HCT116 (cell line): ENCODE measurements at regions not wholly inside any gene's neighbourhood (a gene's known extent, or its start where the extent isn't known, plus 50 kb on each side); places are given as distances from the start of the nearest gene placed in this dataset.

ENCODE experiments used
- ATAC-seq: fragments of 200-7000 bp; cut with Tn5 transposase; 2 replicates; pipeline ENCODE4 v1.9.1; 2020; ENCODE audit warnings: mild to moderate bottlenecking, moderate library complexity
- BruUV-seq: library from RNA; stranded (reverse); fragments of 400-500 nt; replicated peaks from 2 replicates; lab custom pipeline; 2021; lab: Mats Ljungman, UMichigan
- CTCF ChIA-PET: fragments of 300-600 bp; sonication (Branson Sonifier 250); formaldehyde crosslinking; loops from one replicate; lab custom pipeline; 2021; ENCODE audit warnings: antibody characterized with exemption; lab: Charles Lee
- POLR2A ChIA-PET: fragments of 300-600, 350-600 bp; sonication (Branson Sonifier 250); formaldehyde crosslinking; loops from one replicate; lab custom pipeline; 2021; ENCODE audit warnings: antibody characterized with exemption; lab: Charles Lee
- RAD21 ChIA-PET, 2 experiments: fragments of 300-600 bp; sonication (Branson Sonifier 250); formaldehyde crosslinking; loops; one replicate each; lab custom pipeline; 2023; ENCODE audit warnings: low total read pairs in 2 of 2; ENCODE audit not compliant: uncharacterized antibody in 2 of 2, unreplicated experiment in 2 of 2, low non-redundant PET in 1 of 2; lab: Charles Lee
- DNase-seq: peaks from one replicate; pipeline ENCODE4 v3.0.0-alpha.2; 2010; ENCODE audit warnings: low read depth, low spot score
- H2AFZ ChIP-seq: fragments of 200-600 bp; shearing (Covaris generic), sonication (generic); 2 replicates; pipeline ENCODE4 v1.6.1; 2017; ENCODE audit warnings: low read depth, mixed run types, mixed read lengths, antibody characterized with exemption, low read length; ENCODE audit not compliant: poor library complexity, severe bottlenecking
- H3K27ac ChIP-seq: 2 replicates; pipeline ENCODE4 v1.5.1; 2012; ENCODE audit warnings: low read depth, low read length
- H3K27me3 ChIP-seq: fragments of 200-600 bp; sonication (generic); 2 replicates; pipeline ENCODE4 v1.6.1; 2016; ENCODE audit warnings: mixed run types, low read length, mixed read lengths; ENCODE audit not compliant: insufficient read depth
- H3K36me3 ChIP-seq, 2 experiments: fragments of 200-500 bp in 1 of 2; fragments of 200-600 bp in 1 of 2; sonication (Bioruptor generic) in 1 of 2; sonication (generic) in 1 of 2; 2 replicates each; pipeline versions ENCODE4 v1.5.1 to v1.6.1; 2014 to 2016; ENCODE audit warnings: low read length in 2 of 2, inconsistent platforms in 1 of 2, mixed read lengths in 1 of 2, mixed run types in 1 of 2; ENCODE audit not compliant: insufficient read depth in 2 of 2, control insufficient read depth in 1 of 2
- H3K4me1 ChIP-seq, 2 experiments: fragments of 200-600 bp in 1 of 2; sonication (generic) in 1 of 2; 2 replicates each; pipeline versions ENCODE4 v1.5.1 to v1.6.1; 2012 to 2017; ENCODE audit warnings: low read length in 2 of 2, inconsistent platforms in 1 of 2, mild to moderate bottlenecking in 1 of 2, mixed read lengths in 1 of 2, mixed run types in 1 of 2, moderate library complexity in 1 of 2; ENCODE audit not compliant: insufficient read depth in 2 of 2, control insufficient read depth in 1 of 2
- H3K4me2 ChIP-seq: fragments of 200-600 bp; sonication (generic); 2 replicates; pipeline ENCODE4 v1.6.1; 2017; ENCODE audit warnings: mixed run types, low read length, mixed read lengths
- H3K4me3 ChIP-seq, 2 experiments: fragments of 200-600 bp in 1 of 2; sonication (generic) in 1 of 2; replicated peaks in 1 of 2; 2 replicates each; pipeline ENCODE4 v1.5.1; 2011 to 2016; ENCODE audit warnings: low read length in 2 of 2, control low read depth in 1 of 2, low read depth in 1 of 2, mild to moderate bottlenecking in 1 of 2, mixed read lengths in 1 of 2, mixed run types in 1 of 2
- H3K79me2 ChIP-seq: fragments of 200-600 bp; sonication (generic); 2 replicates; pipeline ENCODE4 v1.6.1; 2017; ENCODE audit warnings: mild to moderate bottlenecking, mixed run types, low read length, moderate library complexity, mixed read lengths; ENCODE audit not compliant: insufficient read depth
- H3K9ac ChIP-seq: fragments of 200-600 bp; sonication (generic); 2 replicates; pipeline ENCODE4 v1.6.1; 2016; ENCODE audit warnings: low read length, mixed read lengths
- H3K9me2 ChIP-seq: fragments of 200-600 bp; sonication (generic), shearing (Covaris generic); 2 replicates; pipeline ENCODE4 v1.6.1; 2017; ENCODE audit warnings: mixed run types, mild to moderate bottlenecking, moderate library complexity; ENCODE audit not compliant: insufficient read depth
- H3K9me3 ChIP-seq, 2 experiments: fragments of 200-500 bp in 1 of 2; fragments of 200-600 bp in 1 of 2; sonication (Bioruptor generic) in 1 of 2; sonication (generic) in 1 of 2; 2 replicates each; pipeline ENCODE4 v1.6.1; 2014 to 2017; ENCODE audit warnings: low read length in 2 of 2, mixed read lengths in 2 of 2, inconsistent platforms in 1 of 2, low read depth in 1 of 2, mild to moderate bottlenecking in 1 of 2, mixed run types in 1 of 2, moderate library complexity in 1 of 2; ENCODE audit not compliant: control insufficient read depth in 1 of 2, insufficient read depth in 1 of 2
- H4K20me1 ChIP-seq: fragments of 200-600 bp; sonication (generic), shearing (Covaris generic); 2 replicates; pipeline ENCODE4 v1.6.1; 2017; ENCODE audit warnings: mixed run types, mild to moderate bottlenecking, moderate library complexity; ENCODE audit not compliant: insufficient read depth
- ELF1 ChIP-seq: IDR thresholded peaks from 2 replicates; pipeline ENCODE4 v1.6.1; 2012; ENCODE audit warnings: low read depth, borderline replicate concordance
- EZH2phosphoT487 ChIP-seq: fragments of 200-600 bp; IDR thresholded peaks from 2 replicates; pipeline ENCODE4 v1.6.1; 2018; ENCODE audit warnings: antibody characterized with exemption, borderline replicate concordance
- JUND ChIP-seq: IDR thresholded peaks from 2 replicates; pipeline ENCODE4 v1.6.1; 2012
- POLR2A ChIP-seq: IDR thresholded peaks from 2 replicates; pipeline ENCODE4 v1.7.0; 2011; ENCODE audit warnings: borderline replicate concordance; ENCODE audit not compliant: insufficient read depth, insufficient read length; ENCODE audit errors: extremely low read depth
- POLR2AphosphoS5 ChIP-seq: IDR thresholded peaks from 2 replicates; pipeline ENCODE4 v1.6.1; 2011; ENCODE audit warnings: mild to moderate bottlenecking, low read depth, low read length, moderate library complexity
- SIN3A ChIP-seq: IDR thresholded peaks from 2 replicates; pipeline ENCODE4 v1.6.1; 2012; ENCODE audit warnings: low read depth
- SP1 ChIP-seq: IDR thresholded peaks from 2 replicates; pipeline ENCODE4 v1.6.1; 2012; ENCODE audit warnings: low read depth
- SRF ChIP-seq: IDR thresholded peaks from 2 replicates; pipeline ENCODE4 v1.6.1; 2012; ENCODE audit warnings: low read depth
- TCF7L2 ChIP-seq: IDR thresholded peaks from 2 replicates; pipeline ENCODE4 v1.7.0; 2011; ENCODE audit warnings: borderline replicate concordance, inconsistent platforms; ENCODE audit not compliant: insufficient read depth, insufficient read length; ENCODE audit errors: extremely low read depth
- ZNF274 ChIP-seq: fragments of 200-500 bp; sonication (Bioruptor generic); IDR thresholded peaks from 2 replicates; pipeline ENCODE4 v1.6.1; 2014; ENCODE audit warnings: mild to moderate bottlenecking, low read depth, low read length, inconsistent platforms
- intact Hi-C: fragments of 100-400 bp; cut with micrococcal nuclease; formaldehyde crosslinking; loops from 2 replicates; pipeline ENCODE4 v1.10.0; 2022
- TF ChIP-seq, protein P1 (sequence below): IDR thresholded peaks from 2 replicates; pipeline ENCODE4 v1.6.1; 2012
- TF ChIP-seq, protein P2 (sequence below): IDR thresholded peaks from 2 replicates; pipeline ENCODE4 v1.6.1; 2012; ENCODE audit warnings: low read depth
- TF ChIP-seq, protein P3 (sequence below), 3 experiments: fragments of 200-600 bp in 1 of 3; sonication (generic) in 1 of 3; IDR thresholded peaks in 2 of 3; conservative IDR thresholded peaks in 1 of 3; 2 replicates each; pipeline ENCODE4 v1.5.1; 2012 to 2017; ENCODE audit warnings: low read depth in 2 of 3, low read length in 2 of 3, antibody characterized with exemption in 1 of 3, borderline replicate concordance in 1 of 3, control low read depth in 1 of 3, mild to moderate bottlenecking in 1 of 3, mixed read lengths in 1 of 3, mixed run types in 1 of 3, moderate library complexity in 1 of 3; ENCODE audit not compliant: insufficient read depth in 1 of 3
- TF ChIP-seq, protein P4 (sequence below): IDR thresholded peaks from 2 replicates; pipeline ENCODE4 v1.6.1; 2012

DNA sequence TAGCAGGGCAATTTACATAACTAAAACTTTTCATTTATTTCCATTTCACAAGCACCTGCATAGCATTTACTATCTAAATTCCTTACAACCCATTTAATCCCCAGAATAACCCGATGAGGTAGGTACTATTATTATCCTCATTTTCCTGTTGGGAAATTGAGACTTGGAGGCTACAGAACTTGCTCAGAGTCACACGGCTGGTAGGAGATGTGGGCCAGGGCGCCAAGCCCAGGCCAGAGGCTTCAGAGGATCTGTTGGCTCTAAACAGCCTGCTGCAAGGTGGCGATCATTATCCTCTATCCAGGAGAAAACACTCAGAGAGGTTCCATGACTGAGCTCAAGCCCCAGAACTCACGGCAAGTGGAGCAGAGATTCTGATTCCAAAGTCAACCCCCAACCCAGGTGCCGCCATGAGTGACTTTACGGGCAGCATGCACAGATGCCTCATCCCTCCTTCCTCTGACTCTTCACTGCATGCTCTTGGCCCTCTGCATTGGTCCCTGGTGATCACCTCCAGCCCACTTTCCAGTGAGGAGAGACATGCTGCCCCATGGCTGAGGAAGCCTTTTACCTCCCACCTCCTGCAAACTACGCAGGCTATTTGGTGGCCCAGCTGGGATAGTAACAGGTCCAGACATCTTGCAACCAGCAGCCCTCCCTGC is 168.4 kb upstream of the FSTL4 start:
- no peaks in the 10 kb centered on the region for H3K9me3 ChIP-seq
- no peaks in the 10 kb centered on the region for H3K36me3 ChIP-seq
- intact Hi-C loops, result no loop called here
- TF ChIP-seq SP1 (no peak), POLR2A (no peak), SIN3A (no peak), EZH2phosphoT487 (no peak), ELF1 (no peak), TCF7L2 (no peak), ZNF274 (no peak), POLR2AphosphoS5 (no peak), JUND (no peak), SRF (no peak)
- TF ChIP-seq, protein P1, sequence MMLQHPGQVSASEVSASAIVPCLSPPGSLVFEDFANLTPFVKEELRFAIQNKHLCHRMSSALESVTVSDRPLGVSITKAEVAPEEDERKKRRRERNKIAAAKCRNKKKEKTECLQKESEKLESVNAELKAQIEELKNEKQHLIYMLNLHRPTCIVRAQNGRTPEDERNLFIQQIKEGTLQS, result no peak
- TF ChIP-seq, protein P2, sequence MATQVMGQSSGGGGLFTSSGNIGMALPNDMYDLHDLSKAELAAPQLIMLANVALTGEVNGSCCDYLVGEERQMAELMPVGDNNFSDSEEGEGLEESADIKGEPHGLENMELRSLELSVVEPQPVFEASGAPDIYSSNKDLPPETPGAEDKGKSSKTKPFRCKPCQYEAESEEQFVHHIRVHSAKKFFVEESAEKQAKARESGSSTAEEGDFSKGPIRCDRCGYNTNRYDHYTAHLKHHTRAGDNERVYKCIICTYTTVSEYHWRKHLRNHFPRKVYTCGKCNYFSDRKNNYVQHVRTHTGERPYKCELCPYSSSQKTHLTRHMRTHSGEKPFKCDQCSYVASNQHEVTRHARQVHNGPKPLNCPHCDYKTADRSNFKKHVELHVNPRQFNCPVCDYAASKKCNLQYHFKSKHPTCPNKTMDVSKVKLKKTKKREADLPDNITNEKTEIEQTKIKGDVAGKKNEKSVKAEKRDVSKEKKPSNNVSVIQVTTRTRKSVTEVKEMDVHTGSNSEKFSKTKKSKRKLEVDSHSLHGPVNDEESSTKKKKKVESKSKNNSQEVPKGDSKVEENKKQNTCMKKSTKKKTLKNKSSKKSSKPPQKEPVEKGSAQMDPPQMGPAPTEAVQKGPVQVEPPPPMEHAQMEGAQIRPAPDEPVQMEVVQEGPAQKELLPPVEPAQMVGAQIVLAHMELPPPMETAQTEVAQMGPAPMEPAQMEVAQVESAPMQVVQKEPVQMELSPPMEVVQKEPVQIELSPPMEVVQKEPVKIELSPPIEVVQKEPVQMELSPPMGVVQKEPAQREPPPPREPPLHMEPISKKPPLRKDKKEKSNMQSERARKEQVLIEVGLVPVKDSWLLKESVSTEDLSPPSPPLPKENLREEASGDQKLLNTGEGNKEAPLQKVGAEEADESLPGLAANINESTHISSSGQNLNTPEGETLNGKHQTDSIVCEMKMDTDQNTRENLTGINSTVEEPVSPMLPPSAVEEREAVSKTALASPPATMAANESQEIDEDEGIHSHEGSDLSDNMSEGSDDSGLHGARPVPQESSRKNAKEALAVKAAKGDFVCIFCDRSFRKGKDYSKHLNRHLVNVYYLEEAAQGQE, result no peak
- TF ChIP-seq, protein P3, sequence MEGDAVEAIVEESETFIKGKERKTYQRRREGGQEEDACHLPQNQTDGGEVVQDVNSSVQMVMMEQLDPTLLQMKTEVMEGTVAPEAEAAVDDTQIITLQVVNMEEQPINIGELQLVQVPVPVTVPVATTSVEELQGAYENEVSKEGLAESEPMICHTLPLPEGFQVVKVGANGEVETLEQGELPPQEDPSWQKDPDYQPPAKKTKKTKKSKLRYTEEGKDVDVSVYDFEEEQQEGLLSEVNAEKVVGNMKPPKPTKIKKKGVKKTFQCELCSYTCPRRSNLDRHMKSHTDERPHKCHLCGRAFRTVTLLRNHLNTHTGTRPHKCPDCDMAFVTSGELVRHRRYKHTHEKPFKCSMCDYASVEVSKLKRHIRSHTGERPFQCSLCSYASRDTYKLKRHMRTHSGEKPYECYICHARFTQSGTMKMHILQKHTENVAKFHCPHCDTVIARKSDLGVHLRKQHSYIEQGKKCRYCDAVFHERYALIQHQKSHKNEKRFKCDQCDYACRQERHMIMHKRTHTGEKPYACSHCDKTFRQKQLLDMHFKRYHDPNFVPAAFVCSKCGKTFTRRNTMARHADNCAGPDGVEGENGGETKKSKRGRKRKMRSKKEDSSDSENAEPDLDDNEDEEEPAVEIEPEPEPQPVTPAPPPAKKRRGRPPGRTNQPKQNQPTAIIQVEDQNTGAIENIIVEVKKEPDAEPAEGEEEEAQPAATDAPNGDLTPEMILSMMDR (IDR thresholded peaks at IDR 0.05 in 2 of 3, conservative IDR thresholded peaks at IDR 0.05 in 1 of 3; ENCODE audit: borderline replicate concordance in 1 of 3, insufficient read depth in 1 of 3, low read depth in 2 of 3, low read length in 2 of 3), result no peak
- TF ChIP-seq, protein P4, sequence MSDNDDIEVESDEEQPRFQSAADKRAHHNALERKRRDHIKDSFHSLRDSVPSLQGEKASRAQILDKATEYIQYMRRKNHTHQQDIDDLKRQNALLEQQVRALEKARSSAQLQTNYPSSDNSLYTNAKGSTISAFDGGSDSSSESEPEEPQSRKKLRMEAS, result no peak
- H3K9ac ChIP-seq, result no peak overlapping the region
- ATAC-seq (no peak), DNase-seq (no peak)
- CTCF ChIA-PET, result no interaction called here
- H2AFZ ChIP-seq, result no peak overlapping the region
- POLR2A ChIA-PET, result no interaction called here
- H3K79me2 ChIP-seq, result no peaks in the 10 kb centered on the region
- no peaks in the 10 kb centered on the region for H3K27me3 ChIP-seq
- H3K9me2 ChIP-seq, result no peaks in the 10 kb centered on the region
- H3K4me3 ChIP-seq, result no peak overlapping the region
- RAD21 ChIA-PET, result no interaction called here
- no peak overlapping the region for H3K27ac ChIP-seq
- BruUV-seq, result no TSS peak
- no peaks in the 10 kb centered on the region for H4K20me1 ChIP-seq
- no peak overlapping the region for H3K4me2 ChIP-seq
- H3K4me1 ChIP-seq, result no peaks in the 10 kb centered on the region
